ENCODE measurements at regions not wholly inside any gene's neighbourhood (a gene's known extent, or its start where the extent isn't known, plus 50 kb on each side); places are given as distances from the start of the nearest gene placed in this dataset.

DNA sequence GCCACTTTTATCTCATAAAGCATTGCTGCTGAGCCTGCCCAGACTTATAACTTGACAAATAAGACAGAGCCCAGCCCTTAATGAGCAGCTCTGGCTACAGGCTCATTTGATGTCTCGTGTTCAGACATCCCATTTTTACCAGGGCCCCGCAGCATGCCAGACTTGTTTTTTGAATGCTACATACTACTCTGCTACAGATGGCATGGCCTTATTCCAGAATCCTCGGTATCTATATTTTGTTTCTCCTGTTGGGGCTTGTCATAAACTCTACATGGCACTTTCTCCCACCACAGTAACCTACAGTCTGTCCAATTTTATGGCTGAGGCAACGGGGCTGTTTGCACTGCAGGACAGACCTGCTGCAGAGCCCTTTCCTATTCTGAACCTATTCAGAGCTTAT is 179.0 kb upstream of the DDX18 start:
- no peak for DNase-seq (ENCODE audit: low read depth in 2 of 2)

DNA sequence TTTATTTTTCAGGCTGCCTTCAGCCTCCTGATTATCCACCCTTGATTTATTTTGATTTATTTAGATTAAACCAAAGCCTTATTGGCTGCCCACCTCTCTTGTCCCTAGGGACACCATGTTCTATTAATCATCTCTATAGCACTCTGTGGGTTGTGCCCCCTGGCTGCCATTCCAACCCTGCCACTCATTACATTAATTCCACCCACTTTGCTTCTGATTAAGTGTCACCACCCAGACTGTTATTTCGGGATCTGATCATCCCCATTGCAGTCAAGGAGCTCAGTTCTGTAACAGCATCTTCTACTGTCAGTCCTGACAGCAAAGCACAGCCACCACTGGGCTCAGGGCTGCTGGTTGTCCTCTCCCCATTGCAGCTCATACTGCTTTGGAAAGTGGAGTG is 175.1 kb upstream of the DDX18 start:
- DNase-seq (ENCODE audit: low read depth in 2 of 2) = no peak

DNA sequence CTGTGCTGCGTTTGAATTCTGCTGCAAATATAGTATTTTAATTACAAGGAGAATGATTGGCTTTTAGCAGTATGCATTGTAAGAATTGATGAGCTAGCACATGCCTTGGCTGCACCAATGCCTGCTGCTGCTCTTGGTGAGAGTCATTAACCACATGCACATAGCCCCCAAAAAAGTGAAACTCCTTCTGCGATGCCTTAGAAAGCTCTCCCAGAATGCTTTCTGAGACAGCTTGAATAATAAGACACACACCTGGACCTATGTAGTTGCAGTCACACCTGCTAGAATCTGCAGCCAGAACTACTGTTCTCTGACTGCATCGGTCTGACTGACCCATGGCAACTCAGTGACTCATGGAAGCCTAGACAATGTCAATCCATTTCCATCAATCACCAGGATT is 170.1 kb upstream of the DDX18 start:
- no peak for DNase-seq (ENCODE audit: low read depth in 2 of 2)

DNA sequence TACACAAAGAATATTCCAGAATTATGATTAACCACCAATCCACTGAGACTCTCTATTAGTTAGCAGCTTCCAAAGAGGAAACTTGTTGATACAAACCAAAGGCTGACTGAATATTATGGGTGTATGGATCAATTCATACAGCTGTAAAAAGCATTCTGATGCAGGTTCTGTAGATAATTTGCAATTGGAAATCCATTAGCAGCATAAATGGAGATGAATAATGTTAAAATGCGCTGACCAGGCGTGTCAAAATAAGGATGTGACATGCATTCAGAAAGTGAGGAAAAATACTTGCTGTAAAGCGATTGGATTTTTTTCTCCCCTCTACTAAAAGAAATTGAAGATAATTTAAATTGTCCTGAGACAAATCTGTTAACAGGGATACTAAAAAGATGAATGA is 169.0 kb upstream of the DDX18 start:
- no peak for DNase-seq (ENCODE audit: low read depth in 2 of 2)

DNA sequence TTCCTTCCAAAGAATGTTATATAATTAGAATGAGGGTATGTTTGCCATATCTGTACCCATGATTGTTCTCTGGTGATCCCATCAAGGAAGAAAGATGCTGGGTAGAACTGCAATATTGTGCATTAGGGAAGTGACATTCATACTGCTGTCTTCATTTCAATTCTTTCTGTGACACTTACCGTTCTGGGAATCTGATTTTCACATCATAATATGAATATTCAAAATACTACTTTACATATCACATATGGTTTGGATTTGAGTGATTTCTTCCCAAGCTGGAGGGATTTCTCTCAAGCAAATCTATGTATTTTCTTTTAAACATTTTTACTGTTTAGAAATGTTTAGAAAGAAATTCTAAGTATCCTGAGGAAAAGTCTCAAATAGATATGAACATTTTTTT is 168.4 kb upstream of the DDX18 start:
- DNase-seq (ENCODE audit: low read depth in 2 of 2) = no peak

DNA sequence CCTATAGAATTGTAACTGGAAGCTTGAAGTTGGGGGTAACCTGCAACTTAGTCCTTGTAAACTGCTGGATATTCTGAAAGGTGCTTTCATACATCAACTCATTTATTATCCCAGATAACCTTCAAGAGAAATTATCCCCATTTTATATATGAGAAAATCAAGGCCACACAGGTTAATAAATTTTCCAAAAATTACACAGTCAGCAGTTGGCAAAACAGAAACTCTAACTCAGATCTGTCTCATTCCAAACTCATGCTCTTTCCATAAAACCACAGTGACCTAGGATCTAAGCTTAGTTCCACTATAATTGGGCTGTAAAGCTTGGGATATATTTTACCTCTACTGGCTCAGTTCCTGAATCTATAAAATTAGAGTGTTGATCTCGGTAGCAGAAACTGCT is 167.6 kb upstream of the DDX18 start:
- DNase-seq (ENCODE audit: low read depth in 2 of 2) = no peak

DNA sequence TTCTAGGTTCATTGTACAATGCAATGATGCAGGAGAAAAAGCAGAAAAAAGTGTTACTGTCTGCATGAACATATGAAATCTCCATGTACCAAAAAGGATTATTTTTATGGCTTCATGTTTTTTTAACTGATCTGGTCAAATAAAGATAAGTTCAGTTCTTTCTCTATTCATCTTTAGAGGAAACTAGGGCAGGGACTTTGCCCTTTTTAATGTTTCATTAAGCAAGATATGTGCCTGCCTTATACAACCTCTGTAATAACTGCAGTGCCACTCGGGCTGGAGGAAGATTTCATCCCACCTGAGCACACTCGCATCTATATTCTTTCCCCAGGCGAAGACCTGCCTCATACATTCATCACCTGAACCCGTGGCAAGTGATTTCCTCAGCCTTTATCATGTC is 157.9 kb upstream of the DDX18 start:
- DNase-seq (ENCODE audit: low read depth in 2 of 2) = no peak

DNA sequence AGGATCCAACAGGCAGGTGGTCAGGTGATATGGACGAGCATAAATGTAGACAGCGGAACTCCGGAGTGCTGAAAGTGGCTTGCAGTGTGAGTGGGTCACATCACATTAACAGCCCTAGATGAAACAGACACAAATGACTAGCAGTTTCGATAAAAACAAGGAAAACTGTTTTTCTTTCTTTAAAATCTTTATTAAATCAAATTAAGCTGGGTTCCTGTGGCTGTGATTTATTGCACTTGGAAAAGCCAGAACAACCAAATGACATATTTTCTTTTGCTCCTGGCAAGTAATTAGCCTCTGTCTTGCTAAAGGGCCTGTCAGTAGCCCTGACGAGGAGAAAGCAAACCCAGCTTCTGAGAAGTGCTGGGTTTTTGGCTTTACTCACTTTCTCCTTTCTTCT is 152.9 kb upstream of the DDX18 start:
- no peak for DNase-seq (ENCODE audit: low read depth in 2 of 2)

DNA sequence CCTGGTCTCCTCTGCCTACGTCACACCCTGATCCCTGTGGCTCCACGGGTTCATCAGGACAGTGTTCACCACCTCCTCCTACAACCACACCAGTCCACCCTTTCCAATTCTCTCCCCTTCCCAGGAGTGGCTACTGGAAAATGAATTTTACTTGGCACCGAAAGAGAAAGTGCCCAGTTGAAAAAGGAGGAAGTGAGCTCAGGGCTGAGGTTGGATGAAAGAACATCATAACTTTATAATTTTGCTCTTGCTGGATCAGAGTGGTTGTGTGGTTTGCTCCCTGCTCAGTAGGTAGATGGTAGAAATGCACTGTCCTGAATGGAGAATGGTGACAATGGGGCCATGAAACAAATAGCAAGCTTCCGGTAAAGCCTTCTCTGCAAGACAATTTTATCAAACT is 140.3 kb upstream of the DDX18 start:
- no peak for DNase-seq (ENCODE audit: low read depth in 2 of 2)

DNA sequence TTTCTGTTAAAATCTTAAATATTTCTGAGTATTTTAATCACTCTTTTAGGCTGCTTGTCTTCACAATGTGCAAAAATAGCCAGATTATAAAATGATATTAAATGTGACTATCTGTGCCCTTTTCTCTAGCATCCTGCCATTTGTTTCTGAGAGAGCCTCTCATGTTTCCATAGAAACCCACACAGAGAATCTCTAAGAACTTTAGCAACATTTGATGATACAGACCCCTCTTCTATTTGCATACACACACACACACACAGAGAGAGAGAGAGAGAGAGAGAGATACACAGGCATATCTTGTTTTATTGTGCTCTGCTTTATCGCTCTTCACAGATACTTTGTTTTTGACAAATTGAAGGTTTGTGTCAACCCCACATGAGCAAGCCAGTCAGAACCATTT is 134.5 kb upstream of the DDX18 start:
- DNase-seq (ENCODE audit: low read depth in 2 of 2) = no peak

DNA sequence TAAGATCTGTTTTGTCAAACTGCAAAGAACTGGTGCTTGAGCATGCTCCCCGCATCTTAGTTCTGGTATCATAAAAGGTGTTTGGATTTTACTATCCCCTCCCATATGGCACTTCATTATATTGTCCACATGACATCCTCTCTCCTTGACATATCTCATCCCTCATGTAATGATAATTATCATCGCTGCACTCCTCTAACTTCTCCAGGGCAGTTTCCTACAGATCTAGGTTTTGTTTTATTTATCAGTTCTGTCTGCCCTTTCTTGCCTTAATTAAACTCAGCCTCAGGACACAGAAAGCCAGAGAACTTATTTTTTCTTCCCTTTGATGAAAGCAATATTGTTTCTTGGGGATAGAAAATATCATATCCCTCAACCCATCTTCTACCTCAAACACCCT is 129.6 kb upstream of the DDX18 start:
- DNase-seq (ENCODE audit: low read depth in 2 of 2) = no peak

DNA sequence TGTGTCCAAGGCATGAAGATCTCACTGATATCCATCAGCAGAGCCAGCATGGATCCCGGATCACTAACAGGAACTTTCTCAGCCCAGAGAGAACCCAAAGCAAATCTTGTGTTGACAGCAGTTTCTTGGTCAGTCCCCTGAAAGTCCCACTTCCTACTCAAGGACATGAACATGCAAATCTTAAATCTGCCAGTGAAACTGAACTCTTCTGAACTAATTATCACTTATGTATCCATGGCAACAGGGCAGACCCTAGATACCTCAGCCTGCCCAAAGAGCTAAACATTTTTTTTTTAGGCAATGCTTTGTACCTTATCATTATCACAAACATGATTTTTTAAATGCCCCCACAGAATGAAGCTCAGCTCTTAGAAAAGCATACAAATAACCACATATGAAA is 127.8 kb upstream of the DDX18 start:
- no peak for DNase-seq (ENCODE audit: low read depth in 2 of 2)

DNA sequence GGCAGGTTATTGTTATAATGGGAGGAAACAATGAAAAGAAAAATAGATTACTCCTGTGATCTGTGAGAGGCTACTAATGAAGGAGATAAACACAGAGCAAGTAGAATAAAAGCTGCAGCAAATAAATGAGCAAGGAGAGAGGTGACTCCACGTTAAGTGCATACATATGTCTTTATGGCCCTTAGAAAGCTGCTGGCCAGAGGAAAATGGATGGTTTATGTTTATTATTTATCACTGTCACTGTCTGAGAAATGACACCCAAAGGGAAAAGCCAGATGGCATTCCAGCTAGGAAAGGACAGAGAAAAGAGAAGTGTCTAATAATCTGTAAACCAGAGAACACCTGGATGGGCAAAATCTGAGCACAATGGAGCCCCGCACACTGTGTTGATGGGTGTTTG is 122.9 kb upstream of the DDX18 start:
- DNase-seq (ENCODE audit: low read depth in 2 of 2) = no peak

DNA sequence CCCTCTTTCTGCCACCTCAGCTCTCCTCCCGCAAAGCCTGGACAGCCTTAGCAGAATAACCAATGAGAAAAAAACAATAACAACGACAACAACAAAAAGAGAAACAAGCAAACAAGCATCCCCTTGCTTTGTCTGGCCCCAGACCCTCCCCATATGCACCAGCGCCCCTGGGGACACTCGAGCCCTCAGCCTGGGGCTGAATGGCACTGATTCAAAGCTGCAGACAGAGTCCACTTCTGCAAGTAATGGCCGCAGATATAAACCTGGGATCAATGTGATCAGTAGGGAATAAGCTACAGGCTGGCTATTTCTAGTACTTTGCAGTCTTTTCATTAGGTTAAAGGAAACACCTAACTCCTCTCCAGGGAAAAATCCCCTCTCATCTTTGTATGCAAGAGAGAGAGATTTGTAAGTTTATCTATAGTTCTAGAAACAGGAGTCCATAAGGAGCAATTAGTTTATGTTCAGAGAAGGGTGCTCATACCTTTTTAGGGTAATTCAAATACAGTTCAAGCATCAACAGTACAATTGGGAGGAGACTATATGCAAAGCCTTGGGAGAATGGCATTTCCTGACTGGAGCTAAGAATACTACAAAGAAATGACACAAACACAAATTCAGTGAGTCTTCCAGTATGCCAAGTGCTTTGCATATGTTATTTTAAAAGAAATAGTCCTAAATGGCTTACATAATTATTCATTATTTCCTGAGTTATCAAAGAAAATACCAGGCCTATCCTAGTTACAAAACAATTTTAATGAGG is 122.3 kb upstream of the DDX18 start:
- no peak for DNase-seq (ENCODE audit: low read depth in 2 of 2)

DNA sequence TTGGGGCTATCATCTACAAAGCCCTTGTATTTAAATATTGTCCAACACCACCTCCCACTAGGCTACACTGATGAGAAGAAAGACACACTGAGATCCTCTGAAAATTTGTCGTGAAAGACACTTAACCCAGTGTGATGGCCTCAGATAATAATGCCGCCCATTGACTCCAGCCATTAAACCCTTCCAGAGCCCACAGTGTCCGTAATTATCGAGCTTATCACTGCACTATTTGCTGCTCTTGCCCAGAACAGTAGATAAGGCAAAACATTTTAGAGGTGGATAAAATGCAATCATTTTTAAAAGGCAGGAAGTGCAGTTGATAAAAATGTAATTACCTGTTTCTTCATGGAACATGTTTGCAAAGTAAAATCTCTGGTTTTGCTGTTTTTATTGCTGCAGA is 121.3 kb upstream of the DDX18 start:
- DNase-seq (ENCODE audit: low read depth in 2 of 2) = no peak

DNA sequence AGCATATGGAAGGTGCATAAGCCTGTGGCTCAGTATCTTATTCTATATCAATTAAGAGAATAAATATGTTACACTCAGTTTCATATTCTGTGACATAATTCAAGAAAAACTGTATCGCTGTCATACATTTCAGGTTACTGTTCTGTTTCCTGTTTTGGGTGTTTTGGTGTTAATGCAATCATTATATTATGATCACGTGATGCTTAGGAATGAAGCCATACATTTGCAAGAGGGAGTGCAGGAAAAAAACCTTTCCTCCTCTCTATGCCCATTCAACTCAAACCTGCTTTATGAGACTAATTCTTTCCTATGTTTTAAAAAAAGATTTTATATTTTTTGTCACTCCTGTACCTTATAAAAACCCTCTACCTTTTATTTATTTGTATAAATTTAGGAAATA is 120.8 kb upstream of the DDX18 start:
- no peak for DNase-seq (ENCODE audit: low read depth in 2 of 2)

DNA sequence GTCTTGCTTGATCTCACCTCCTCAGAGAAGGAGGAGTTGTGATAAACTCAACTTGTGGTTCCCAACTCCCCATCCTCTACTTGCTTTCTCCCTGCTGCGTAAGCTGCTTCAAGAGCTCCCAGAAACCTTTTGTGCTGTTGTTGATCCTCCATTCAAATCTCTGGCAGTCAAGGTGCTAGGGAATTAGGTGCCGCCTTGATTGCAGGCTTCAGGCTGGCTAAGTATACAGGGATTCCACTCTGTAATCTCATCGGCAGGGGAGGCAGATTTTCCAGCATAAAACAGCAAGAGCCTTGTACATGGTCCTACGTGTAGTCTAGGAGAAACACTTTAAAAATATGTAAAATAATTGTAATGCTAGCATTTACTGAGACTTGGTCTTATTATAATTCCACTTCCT is 116.2 kb upstream of the DDX18 start:
- no peak for DNase-seq (ENCODE audit: low read depth in 2 of 2)

DNA sequence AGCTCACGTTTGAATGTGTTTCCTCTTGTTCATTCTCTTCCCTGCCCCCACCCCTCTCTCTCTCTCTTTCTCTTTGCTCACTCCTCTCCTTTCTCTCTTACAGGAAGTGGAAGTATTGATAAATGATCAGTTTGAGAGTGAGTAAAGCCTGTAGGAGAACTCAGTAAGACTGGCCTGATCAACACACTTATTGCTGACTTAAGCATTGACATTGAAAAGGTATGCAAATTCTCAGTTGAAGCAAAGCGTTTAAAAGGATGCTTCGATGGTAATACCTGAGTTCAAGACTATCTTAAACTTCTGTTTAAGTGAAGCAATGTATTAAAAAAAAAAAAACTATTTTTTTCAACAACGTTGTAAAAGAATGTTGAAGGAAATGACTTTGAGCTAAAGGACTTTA is 115.7 kb upstream of the DDX18 start:
- DNase-seq (ENCODE audit: low read depth in 2 of 2) = no peak

DNA sequence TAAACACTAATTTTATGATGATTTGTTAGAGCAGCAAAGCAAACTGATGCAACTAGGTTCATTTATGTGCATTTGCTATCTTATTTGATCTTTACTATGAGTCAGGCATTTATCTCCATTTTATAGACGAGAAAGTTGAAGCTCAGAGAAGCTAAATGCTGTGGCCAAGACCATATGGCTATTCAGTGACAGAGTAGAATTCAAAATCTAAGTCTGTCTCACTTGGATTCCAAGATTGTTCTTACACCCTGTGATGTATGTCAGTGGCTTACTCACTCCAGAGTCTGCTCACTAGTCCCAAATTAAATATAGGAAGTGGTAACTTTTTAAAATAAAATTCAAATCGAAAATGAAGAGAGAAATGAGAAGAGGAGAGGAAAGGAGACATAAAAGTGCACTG is 114.0 kb upstream of the DDX18 start:
- DNase-seq (ENCODE audit: low read depth in 2 of 2) = no peak

DNA sequence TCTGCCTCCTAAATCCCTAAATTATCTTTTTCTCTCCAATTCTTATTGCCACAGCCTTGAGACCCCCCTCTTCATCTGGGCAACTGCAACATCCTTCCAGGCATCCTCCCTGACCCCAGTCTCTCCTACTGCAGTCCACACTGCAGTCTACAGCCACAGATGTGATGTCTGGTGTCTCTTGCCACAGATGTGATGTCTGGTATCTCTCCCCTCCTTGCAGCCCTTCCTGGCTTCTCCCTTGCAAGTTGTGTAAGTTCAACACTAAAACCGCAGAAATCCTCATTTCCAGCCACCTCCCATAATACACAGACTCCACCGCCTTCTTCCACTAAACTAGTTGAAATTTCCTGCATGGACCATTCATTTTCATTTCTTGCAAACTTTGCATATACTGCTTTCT is 113.1 kb upstream of the DDX18 start:
- DNase-seq (ENCODE audit: low read depth in 2 of 2) = no peak

DNA sequence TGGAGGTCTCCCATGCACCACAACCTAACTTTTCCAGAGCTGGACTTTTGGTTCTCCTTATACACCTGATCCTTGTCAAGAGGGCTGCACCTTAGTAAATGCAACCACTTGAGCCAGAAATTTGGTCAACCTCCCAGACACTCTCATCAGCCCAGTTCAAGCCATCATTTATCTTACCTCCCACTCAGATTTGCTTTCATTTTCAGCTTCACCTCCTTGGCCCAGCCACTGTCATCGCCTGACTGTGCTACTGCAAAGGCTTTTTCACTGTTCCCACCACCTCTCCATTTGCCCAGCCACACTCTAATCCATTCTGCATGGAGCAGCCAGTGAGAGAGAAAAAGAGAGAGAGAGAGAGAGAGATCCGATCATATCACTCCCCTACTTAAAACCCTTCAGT is 112.4 kb upstream of the DDX18 start:
- DNase-seq (ENCODE audit: low read depth in 2 of 2) = no peak

DNA sequence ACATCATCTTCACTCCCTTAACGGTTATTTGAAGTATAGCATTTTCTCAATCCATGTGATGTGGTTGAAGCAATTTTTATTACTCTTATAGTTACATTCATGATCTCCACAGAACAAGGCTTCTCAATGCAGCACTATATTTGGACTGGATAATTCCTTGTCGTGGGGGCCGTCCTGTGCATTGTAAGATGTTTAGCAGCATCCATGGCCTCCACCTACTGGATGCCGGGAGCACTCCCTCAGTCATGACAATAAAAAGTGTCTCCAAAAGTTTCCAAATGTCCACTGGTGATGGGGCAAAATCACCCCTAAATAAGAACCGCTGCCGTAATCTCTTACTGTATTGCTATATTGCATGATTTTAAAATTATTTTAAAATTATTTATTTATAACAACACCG is 110.6 kb upstream of the DDX18 start:
- no peak for DNase-seq (ENCODE audit: low read depth in 2 of 2)

DNA sequence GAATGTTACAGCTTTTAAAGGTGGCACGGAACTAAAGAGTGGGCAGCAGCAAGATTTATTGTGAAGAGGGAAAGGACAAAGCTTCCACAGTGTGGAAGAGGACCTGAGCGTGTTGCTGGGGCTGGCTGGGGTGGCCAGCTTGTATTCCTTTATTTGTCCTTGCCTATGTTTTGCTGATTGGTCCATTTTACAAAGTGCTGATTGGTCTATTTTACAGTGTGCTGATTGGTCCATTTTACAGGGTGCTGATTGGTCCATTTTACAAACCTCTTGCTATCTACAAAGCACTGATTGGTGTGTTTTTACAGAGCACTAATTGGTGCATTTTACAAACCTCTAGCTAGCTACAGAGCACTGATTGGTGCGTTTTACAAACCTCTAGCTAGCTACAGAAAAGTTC is 109.7 kb upstream of the DDX18 start:
- DNase-seq (ENCODE audit: low read depth in 2 of 2) = no peak

DNA sequence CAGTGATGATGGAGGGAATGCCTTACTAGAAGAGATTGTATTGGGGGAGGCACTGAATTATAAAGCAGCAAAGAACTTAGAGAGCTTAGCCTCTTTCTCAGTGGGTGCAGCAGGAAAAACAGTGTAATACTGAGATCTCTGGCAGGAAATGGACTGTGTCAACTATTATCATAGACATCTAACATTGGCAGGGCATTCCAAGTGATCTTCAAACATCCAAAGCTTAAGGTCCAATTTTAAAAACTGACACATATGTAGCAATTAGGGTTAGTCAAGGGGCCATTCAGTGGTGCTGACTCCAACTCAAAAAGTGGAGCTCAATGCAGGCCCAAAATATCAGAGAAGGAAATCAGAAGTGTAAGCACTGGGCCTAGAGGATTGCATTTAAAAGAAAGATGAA is 106.6 kb upstream of the DDX18 start:
- no peak for DNase-seq (ENCODE audit: low read depth in 2 of 2)

DNA sequence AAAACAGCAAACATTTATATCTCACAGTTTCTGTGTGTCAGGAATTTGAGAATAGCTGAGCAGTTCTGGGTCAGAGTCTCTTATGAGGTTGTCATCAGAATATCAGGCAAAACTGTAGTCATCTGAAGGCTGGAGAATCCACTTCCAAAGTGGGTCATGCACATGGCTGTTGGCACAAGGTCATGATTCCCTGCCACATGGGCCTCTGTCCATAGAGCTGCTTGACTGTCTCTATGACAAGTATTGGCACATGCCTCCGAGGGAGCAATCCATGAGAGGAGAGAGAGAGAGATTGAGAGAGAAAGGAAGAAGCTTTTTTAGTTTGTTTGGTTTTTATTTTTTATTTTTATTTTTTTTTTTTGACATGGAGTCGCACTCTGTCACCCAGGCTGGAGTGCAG is 101.8 kb upstream of the DDX18 start:
- no peak for DNase-seq (ENCODE audit: low read depth in 2 of 2)

Measured in stimulated activated CD4-positive, alpha-beta T cell treated with anti-CD3 and anti-CD28 coated beads, Interleukin-15, amount 100 ng/mL, for 48 hours (primary cell).